Head of caudate nucleus (tissue), 42 donors: ENCODE measurements at regions not wholly inside any gene's neighbourhood (a gene's known extent, or its start where the extent isn't known, plus 50 kb on each side); places are given as distances from the start of the nearest gene placed in this dataset.
"Not testable (repeated sequence)": the region's sequence is repeated elsewhere in the genome, so short reads cannot be mapped to it uniquely, and the experiment has no call there.

ENCODE experiments used
- DNase-seq, 42 donors: peaks; one replicate each; pipeline versions ENCODE4 v3.0.0 to v3.0.0-alpha.2; 2020 to 2021; ENCODE audit warnings: mixed read lengths in 7 of 42
- intact Hi-C: fragments of 100-400 bp; cut with DNase I; formaldehyde crosslinking; loops from one replicate; pipeline ENCODE4 v1.15.0; 2022

- intact Hi-C loops: no loop called here
- DNase-seq: no peak
Measured at GRCh38 chr22:44650806-44651205, 51.2 kb upstream of the PRR5 start.

- DNase-seq: peak in 1 of 42 donors; percentile 30
- intact Hi-C loops: no loop called here
Measured at GRCh38 chr22:44648821-44649565, 53.0 kb upstream of the PRR5 start.

GRCh38 chr22:44648085-44648820 is 53.8 kb upstream of the PRR5 start:
- intact Hi-C loops: no loop called here
- DNase-seq: peak in 2 of 42 donors; percentile 14 to 27

DNA sequence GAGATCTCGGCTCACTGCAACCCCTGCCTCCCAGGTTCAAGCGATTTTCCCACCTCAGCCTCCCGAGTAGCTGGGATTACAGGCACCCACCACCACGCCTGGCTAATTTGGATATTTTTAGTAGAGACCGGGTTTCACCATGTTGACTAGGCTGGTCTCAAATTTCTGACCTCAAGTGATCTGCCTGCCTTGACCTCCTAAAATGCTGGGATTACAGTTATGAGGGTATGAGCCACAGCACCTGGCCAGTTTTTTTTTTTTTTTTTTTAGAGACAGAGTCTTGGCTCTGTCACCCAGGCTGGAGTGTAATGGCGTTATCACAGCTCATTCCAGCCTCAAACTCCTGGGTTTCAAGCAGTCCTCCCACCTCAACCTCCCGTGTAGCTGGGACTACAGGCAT is 54.9 kb upstream of the PRR5 start:
- intact Hi-C loops: no loop called here
- DNase-seq: peak in 1 of 42 donors; percentile 4

DNA sequence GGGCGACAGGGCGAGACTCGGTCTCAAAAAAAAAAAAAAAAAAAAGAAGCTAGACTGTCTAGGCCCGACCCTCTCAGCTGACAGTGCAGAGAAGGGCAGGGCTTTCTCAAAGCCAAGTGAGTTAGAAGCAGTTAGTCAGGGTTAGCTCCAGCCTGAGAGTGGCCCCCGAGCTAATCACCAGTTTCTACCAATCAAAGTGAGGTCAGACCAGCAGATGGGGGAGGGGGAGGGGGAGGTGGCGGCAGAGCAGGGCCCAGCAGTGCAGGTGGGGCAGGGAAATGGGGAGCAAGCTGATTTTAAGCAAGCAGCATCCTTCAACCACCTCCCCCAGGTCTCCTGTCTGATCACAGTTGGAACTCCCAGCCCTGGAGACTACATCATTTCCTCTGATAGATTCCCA is 55.3 kb upstream of the PRR5 start:
- intact Hi-C loops: no loop called here
- DNase-seq: peak in 2 of 42 donors; percentile 0 to 6

DNA sequence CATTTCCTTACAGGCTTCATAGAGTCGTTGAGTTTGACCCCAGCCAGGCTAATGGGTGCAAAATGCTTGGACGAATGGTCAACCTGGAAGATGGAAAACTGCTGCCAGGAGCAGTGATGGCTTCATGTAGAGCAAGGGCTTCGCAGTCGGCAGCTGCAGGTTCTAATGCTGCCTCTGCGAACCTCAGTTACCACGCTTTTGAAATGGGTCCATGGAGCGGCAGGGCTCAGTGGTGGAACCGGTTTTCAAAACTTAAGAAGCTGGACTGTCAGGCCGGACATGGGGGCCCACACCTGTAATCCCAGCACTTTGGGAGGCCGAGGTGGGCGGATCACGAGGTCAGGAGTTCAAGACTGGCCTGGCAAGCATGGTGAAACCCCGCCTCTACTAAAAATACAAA is 55.9 kb upstream of the PRR5 start:
- intact Hi-C loops: no loop called here
- DNase-seq: peak in 1 of 42 donors; percentile 12

DNA sequence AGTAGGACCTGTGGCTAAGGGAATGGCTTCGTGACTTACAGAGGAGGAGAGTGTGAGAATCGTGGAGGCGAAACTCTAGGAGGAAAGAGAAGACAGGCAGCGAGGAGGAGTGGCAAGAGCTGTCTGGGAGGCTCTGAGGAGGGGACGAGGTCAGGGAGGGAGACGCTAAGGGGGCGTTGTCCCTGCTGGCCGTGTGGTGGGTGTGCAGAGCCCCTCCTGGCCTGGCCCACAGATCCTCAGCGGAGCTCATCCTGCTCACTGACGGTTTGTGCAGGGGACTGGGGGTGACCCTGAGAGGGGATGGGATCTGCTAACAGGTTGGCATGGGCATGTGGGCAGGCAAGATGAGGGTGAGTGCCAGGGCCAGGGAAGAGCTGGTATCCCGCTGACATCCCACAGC is 56.5 kb upstream of the PRR5 start:
- peak in 1 of 42 donors; percentile 13 for DNase-seq
- intact Hi-C loops: no loop called here

DNA sequence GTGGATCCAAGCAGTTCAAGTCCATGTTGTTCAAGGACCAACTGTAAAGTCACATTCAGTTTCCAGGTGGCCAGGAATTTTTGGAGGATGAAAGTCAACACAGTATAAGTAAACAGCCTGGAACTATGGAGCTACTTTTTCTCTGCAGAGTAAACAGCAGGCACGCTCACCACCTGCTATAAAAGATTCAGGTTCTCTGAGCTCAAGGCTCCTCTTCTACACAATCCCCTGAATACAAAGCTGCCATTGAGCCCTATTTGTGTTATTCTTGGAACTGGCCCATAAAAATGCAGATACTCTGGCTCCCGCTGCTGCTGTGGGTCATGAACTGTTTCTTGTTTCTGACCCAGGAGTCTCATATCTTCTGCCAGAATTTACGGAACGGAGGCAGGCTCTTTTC is 56.9 kb upstream of the PRR5 start:
- DNase-seq: no peak
- intact Hi-C loops: no loop called here

DNA sequence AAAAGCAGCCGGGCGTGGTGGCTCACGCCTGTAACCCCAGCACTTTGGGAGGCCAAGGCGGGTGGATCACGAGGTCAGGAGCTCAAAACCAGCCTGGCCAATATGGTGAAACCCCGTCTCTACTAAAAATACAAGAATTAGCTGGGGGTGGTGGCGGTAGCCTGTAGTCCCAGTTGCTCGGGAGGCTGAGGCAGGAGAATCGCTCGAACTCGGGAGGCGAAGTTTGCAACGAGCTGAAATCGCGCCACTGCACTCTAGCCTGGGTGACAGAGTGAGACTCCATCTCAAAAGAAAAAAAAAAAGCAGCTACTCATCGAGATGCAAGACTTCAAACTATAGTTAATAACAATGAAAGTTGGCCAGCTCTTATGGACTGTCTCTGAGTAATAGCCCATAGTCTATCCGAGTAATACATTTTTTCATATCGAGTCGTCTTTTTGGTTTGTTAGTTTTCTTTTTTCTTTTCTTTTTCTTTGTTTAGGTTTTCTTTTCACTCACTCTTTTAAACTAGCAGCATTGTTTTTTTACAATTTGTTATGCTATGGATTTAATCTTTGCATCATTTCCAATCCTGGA is 58.4 kb upstream of the PRR5 start:
- DNase-seq: peak in 3 of 42 donors; percentile 14 to 26 (median 21)
- intact Hi-C loops: not testable (repeated sequence)

GRCh38 chr22:44642096-44642644 is 59.8 kb upstream of the PRR5 start:
- DNase-seq: peak in 1 of 42 donors; percentile 34
- intact Hi-C loops: no loop called here

DNA sequence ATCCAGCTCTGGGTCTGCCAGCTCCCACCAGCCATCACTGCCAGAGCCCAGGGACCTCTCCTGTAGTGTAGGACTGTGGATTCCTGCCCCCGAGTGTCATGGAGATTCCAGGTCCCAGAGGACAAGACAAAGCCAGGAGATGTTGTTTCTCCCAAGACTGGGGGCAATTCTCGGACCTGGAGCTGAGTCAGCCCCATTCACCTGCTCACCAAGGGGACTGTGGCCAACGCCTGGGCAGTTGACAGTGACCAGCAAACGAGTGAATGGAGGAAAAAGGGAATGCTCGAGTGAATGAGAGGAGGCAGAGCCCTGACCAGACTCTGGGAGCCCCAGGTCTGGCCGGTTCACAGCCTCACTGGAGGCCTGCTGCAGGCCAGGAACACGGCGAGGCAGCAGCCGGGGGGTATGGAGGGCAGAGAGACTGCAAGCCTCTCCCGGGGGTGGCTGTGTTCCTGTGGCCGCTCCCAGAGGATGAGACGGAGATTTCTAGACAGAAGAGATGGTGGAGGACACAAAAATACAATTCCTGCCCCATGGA is 61.3 kb upstream of the PRR5 start:
- intact Hi-C loops: no loop called here
- no peak for DNase-seq

GRCh38 chr22:44639891-44640617 is 62.0 kb upstream of the PRR5 start:
- peak in 9 of 42 donors; percentile 15 to 59 (median 32) for DNase-seq
- intact Hi-C loops: no loop called here

DNA sequence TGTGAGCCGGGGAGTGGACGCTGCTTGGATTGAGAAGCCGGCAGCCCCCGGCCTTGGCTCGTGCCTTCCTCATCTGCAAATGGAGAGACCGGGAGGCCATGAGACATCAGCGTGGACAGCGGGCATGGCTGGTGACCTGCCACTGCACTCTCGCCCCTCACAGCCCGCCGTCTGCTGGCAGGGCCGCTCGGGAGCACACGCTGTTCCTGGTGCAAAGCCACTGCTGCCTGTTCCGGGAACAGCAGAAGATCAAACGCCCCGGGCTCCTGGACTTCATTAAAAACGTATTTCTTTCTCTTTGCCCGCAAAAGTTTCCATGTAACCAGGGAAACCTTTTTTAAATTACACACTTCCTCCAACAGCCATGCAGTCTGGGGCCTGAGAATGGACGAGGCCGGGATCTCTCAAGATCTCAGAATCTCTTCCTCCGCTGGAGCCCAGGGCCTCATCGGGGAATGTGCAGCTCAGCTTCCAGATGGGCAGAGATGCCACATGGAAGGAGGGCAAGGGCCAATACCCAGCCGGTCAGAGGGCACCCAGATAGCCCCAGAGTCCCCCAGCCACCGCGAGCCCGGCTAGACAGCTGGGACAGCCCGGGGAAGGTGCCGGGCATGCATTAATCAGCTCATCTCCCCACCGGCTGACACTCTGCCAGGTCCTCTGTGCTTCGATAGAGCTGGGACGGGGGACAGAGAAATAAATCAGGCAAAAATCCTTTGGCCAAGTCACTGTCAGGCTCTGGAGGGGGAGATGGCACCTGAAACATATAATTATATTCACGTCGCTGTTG is 62.8 kb upstream of the PRR5 start:
- DNase-seq: peak in 34 of 42 donors; percentile 11 to 78 (median 40)
- intact Hi-C loops: no loop called here

DNA sequence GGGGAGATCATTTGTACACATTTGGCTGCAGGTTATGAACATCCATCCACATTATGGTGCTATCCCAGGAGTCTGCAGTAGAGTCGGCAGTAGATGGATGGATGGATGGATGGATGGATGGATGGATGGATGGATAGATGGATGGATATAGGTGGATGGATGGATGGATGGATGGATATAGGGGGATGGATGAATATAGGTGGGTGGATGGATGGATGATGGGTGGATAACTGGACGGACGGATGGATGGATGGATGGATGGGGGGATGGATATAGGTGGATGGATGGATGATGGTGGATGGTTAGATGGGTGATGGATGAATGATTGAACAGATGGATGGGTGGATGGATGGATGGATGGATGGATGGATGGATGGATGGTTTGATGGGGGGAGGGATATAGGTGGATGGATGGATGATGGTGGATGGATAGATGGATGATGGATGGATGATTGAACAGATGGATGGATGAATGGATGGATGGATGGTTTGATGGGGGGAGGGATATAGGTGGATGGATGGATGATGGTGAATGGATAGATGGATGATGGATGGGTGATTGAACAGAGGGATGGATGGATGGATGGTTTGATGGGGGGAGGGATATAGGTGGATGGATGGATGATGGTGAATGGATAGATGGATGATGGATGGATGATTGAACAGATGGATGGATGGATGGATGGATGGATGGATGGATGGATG is 65.3 kb upstream of the PRR5 start:
- DNase-seq, intact Hi-C loops: not testable (repeated sequence)

- peak in 1 of 42 donors; percentile 4 for DNase-seq
- intact Hi-C loops: not testable (repeated sequence)
Measured at GRCh38 chr22:44635567-44635966, 66.4 kb upstream of the PRR5 start.

DNA sequence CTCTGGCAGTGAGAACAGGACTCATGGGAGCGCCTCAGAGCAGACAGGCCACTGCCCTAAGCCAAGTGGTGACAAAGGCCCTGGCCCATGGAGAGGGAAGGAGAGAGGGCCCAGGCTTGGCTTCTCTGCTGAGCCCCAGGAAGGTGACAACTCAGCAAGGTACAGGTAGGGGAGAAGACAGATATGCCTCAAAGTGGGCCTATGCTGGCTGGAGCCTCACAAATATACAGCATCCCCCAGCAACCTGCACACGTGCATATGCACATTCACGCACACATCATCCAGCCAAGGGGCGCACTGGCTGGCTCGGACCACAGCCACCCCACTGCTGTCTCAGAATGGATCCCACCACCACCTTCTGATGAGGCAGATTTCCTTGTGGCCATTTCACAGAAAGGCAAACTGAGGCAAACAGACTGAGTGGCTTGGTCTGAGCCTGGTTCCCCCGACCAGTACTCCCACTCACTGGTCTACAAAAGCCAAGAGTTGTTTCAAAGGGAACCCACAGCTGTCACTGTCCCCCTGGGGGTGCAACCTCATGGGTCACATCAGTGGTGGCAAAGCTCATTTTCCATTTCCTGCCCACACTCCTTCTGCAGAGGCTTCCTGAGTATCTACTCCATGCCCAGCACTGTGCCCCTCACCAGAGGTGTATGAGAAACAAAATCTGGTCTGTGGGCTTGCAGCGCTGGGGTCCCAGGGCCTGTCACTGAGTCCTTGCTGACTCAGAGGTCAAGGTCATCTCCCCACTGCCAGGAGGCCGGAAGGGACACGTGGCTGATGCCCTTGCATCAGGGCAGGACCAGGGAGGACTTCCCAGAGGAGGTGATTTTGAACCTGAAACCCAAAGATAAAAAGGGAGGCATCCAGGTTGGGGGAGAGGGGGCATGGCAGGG is 67.3 kb upstream of the PRR5 start:
- intact Hi-C loops: no loop called here
- DNase-seq: peak in 1 of 42 donors; percentile 18

GRCh38 chr22:44633647-44634046 is 68.4 kb upstream of the PRR5 start:
- intact Hi-C loops: no loop called here
- DNase-seq: no peak
